ENCODE measurements at regions not wholly inside any gene's neighbourhood (a gene's known extent, or its start where the extent isn't known, plus 50 kb on each side); places are given as distances from the start of the nearest gene placed in this dataset. TPM values are rescaled to one million over a fixed set of nuclear protein-coding genes. Genes with fewer than 3 reads are reported as not detected.

DNA sequence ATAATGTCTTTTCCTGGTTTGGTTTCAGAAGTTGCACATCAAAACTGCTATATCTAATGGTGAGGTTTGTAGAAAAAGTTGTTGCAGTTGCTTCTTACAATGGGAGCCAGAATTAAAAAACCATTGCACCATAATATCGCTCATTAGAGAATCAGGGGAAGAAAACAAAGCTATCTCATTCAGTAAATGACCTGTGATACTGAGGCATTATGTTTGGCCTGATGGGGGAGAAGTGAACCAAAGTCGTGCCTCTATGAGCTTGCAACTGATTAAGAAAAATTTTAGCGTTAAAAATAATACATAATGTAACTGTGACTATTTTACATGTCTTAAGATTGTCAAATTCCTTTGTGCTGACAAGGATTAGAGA, 60.2 kb upstream of the ARHGEF26 start:
- WGBS, 2 donors = 71 to 81% methylated on average over 3 of the region's 3 CpGs
- H3K9ac ChIP-seq (ENCODE audit: insufficient read depth in 1 of 2, low read length in 2 of 2) = peak overlapping the region in 1 of 2 donors; percentile 74
- peaks cover 0 to 20% (median 9%) of the 10 kb centered on the region in 5 donors for H3K4me1 ChIP-seq (ENCODE audit: control insufficient read depth in 5 of 5, insufficient read depth in 5 of 5, low read length in 5 of 5)
- no peaks in the 10 kb centered on the region for H3K9me3 ChIP-seq (ENCODE audit: control insufficient read depth in 4 of 4, insufficient read depth in 3 of 4, low read length in 3 of 4)
- ATAC-seq (ENCODE audit: insufficient read depth, low FRiP score) (no peak), DNase-seq (no peak)
- H3K4me3 ChIP-seq = no peak overlapping the region
- no peak overlapping the region for H3K27ac ChIP-seq (ENCODE audit: low read depth in 1 of 2, low read length in 1 of 2)
- H3K36me3 ChIP-seq (ENCODE audit: control insufficient read depth in 4 of 4, insufficient read depth in 4 of 4, low read length in 4 of 4) = no peaks in the 10 kb centered on the region
- no peaks in the 10 kb centered on the region for H3K27me3 ChIP-seq (ENCODE audit: control insufficient read depth in 3 of 3, insufficient read depth in 3 of 3, low read length in 2 of 3)
- no peak for TF ChIP-seq CTCF (IDR thresholded peaks at IDR 0.05; ENCODE audit: control extremely low read depth, extremely low read depth)

DNA sequence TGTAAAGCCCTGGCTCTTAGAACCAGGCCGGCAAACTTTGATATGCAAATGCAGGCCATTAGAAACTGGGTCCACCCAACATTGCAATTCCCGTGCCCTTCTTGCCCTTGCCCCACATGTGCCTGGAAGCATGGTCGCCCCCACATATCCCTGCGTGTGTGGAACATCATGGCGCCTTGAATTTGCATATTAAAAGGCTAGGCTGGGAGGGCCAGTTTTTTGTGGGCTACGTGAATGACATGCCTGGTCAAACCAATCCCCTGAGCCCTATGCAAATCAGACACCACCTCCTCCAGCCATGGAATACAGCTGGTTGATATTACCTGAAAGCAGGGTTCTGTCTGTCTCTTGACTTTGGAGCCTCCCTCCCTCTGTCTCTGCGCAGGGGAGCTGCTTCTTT, 58.7 kb upstream of the ARHGEF26 start:
- DNase-seq (no peak), ATAC-seq (ENCODE audit: insufficient read depth, low FRiP score) (no peak)
- Histone ChIP-seq H3K4me1 (ENCODE audit: control insufficient read depth in 5 of 5, insufficient read depth in 5 of 5, low read length in 5 of 5) (peaks cover 0 to 20% (median 9%) of the 10 kb centered on the region in 5 donors), H3K9ac (ENCODE audit: insufficient read depth in 1 of 2, low read length in 2 of 2) (no peak overlapping the region), H3K36me3 (ENCODE audit: control insufficient read depth in 4 of 4, insufficient read depth in 4 of 4, low read length in 4 of 4) (no peaks in the 10 kb centered on the region), H3K9me3 (ENCODE audit: control insufficient read depth in 4 of 4, insufficient read depth in 3 of 4, low read length in 3 of 4) (no peaks in the 10 kb centered on the region), H3K4me3 (no peak overlapping the region), H3K27me3 (ENCODE audit: control insufficient read depth in 3 of 3, insufficient read depth in 3 of 3, low read length in 2 of 3) (no peaks in the 10 kb centered on the region), H3K27ac (ENCODE audit: low read depth in 1 of 2, low read length in 1 of 2) (no peak overlapping the region)
- WGBS, 2 donors = 94 to 95% methylated on average over 7 of the region's 7 CpGs
- no peak for TF ChIP-seq CTCF (IDR thresholded peaks at IDR 0.05; ENCODE audit: control extremely low read depth, extremely low read depth)

GRCh38 chr3:154071146-154071545, 50.0 kb upstream of the ARHGEF26 start:
- Histone ChIP-seq H3K4me1 (ENCODE audit: control insufficient read depth in 5 of 5, insufficient read depth in 5 of 5, low read length in 5 of 5) (no peaks in the 10 kb centered on the region), H3K27ac (ENCODE audit: low read depth in 1 of 2, low read length in 1 of 2) (no peak overlapping the region), H3K9ac (ENCODE audit: insufficient read depth in 1 of 2, low read length in 2 of 2) (no peak overlapping the region), H3K36me3 (ENCODE audit: control insufficient read depth in 4 of 4, insufficient read depth in 4 of 4, low read length in 4 of 4) (no peaks in the 10 kb centered on the region), H3K9me3 (ENCODE audit: control insufficient read depth in 4 of 4, insufficient read depth in 3 of 4, low read length in 3 of 4) (peaks cover 0 to 3% (median 0%) of the 10 kb centered on the region in 4 donors), H3K4me3 (no peak overlapping the region), H3K27me3 (ENCODE audit: control insufficient read depth in 3 of 3, insufficient read depth in 3 of 3, low read length in 2 of 3) (no peaks in the 10 kb centered on the region)
- 94 to 97% methylated on average over 2 of the region's 2 CpGs for WGBS, 2 donors
- no peak for TF ChIP-seq CTCF (IDR thresholded peaks at IDR 0.05; ENCODE audit: control extremely low read depth, extremely low read depth)
- DNase-seq (no peak), ATAC-seq (ENCODE audit: insufficient read depth, low FRiP score) (no peak)

Small RNAs in the stretch of these regions (small RNA-seq; reads per million reads assigned to genes)
- not detected for gene RF00019 (ENCODE audit: low replicate concordance)
- gene RF00096 (ENCODE audit: low replicate concordance) = not detected
- gene RNU6-901P (ENCODE audit: low replicate concordance) = not detected

Data from lung (tissue), 12 donors.